ENCODE measurements at regions not wholly inside any gene's neighbourhood (a gene's known extent, or its start where the extent isn't known, plus 50 kb on each side); places are given as distances from the start of the nearest gene placed in this dataset.

GRCh38 chr7:18174996-18175395 is 147.3 kb upstream of the PRPS1L1 start:
- TF ChIP-seq CTCF (IDR thresholded peaks at IDR 0.05 in 2 of 3, conservative IDR thresholded peaks at IDR 0.05 in 1 of 3; ENCODE audit: control insufficient read depth in 2 of 3, extremely low read depth in 1 of 3, insufficient read depth in 1 of 3, low read depth in 3 of 3, low read length in 3 of 3), result 0 out of 6 replicates have a peak, but pooled peaks of 1 of the 3 experiments have one; percentile 9
- TF ChIP-seq, protein P1, sequence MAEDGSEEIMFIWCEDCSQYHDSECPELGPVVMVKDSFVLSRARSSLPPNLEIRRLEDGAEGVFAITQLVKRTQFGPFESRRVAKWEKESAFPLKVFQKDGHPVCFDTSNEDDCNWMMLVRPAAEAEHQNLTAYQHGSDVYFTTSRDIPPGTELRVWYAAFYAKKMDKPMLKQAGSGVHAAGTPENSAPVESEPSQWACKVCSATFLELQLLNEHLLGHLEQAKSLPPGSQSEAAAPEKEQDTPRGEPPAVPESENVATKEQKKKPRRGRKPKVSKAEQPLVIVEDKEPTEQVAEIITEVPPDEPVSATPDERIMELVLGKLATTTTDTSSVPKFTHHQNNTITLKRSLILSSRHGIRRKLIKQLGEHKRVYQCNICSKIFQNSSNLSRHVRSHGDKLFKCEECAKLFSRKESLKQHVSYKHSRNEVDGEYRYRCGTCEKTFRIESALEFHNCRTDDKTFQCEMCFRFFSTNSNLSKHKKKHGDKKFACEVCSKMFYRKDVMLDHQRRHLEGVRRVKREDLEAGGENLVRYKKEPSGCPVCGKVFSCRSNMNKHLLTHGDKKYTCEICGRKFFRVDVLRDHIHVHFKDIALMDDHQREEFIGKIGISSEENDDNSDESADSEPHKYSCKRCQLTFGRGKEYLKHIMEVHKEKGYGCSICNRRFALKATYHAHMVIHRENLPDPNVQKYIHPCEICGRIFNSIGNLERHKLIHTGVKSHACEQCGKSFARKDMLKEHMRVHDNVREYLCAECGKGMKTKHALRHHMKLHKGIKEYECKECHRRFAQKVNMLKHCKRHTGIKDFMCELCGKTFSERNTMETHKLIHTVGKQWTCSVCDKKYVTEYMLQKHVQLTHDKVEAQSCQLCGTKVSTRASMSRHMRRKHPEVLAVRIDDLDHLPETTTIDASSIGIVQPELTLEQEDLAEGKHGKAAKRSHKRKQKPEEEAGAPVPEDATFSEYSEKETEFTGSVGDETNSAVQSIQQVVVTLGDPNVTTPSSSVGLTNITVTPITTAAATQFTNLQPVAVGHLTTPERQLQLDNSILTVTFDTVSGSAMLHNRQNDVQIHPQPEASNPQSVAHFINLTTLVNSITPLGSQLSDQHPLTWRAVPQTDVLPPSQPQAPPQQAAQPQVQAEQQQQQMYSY (CRISPR knock-in tag; IDR thresholded peaks at IDR 0.05), result no peak
- ATAC-seq, result no peak

More at GRCh38 chr7:18174996-18175395, 147.3 kb upstream of the PRPS1L1 start:
- ChIA-PET CTCF (interaction anchor here (0.7 to 1.6 kb wide), 2 partner anchors 229 to 405 kb away, joined by 3 read pairs; no protein-coding TSS in a partner anchor), RAD21 (ENCODE audit: unreplicated experiment) (no interaction called here), POLR2A (interaction anchor here (0.6 kb wide), 1 partner anchor 296 kb away, joined by 9 read pairs; no protein-coding TSS in a partner anchor), SMC1A (ENCODE audit: uncharacterized antibody, unreplicated experiment) (no interaction called here)
- no peak overlapping the region for H2AFZ ChIP-seq (ENCODE audit: control insufficient read depth, low read depth, low read length)
- no peaks in the 10 kb centered on the region; a peak in 1 of 4 replicates for H3K27me3 ChIP-seq (replicated peaks in 1 of 2; ENCODE audit: control insufficient read depth in 2 of 2, insufficient read depth in 2 of 2, low read length in 1 of 2)
- H3K27ac ChIP-seq (ENCODE audit: control insufficient read depth, insufficient read depth), result no peak overlapping the region
- no peak overlapping the region for H3K4me3 ChIP-seq
- whole genome bisulfite sequencing (ENCODE audit: insufficient coverage, insufficient replicate concordance, low lambda C conversion rate, missing lambda C conversion rate), result 25% methylated on average over 7 of the region's 7 CpGs
- in situ Hi-C loops (cut with MboI), result no loop called here
- no peak overlapping the region for H3K9ac ChIP-seq (ENCODE audit: control insufficient read depth, insufficient read depth, low read length)
- intact Hi-C loops (cut with micrococcal nuclease; ENCODE audit: unreplicated experiment), result no loop called here
- no peaks in the 10 kb centered on the region for H3K36me3 ChIP-seq (ENCODE audit: control insufficient read depth in 2 of 2, insufficient read depth in 2 of 2, low read length in 1 of 2)
- BruUV-seq (replicated peaks), result no TSS peak
- DNase-seq (ENCODE audit: low read depth, low spot score) (no peak), FAIRE-seq (no peak)
- H3K9me3 ChIP-seq (replicated peaks; ENCODE audit: control insufficient read depth, insufficient read depth, low read length), result no peaks in the 10 kb centered on the region
- no peaks in the 10 kb centered on the region for H3K79me2 ChIP-seq (ENCODE audit: control insufficient read depth, insufficient read depth, low read length)
- H3K4me1 ChIP-seq (ENCODE audit: control insufficient read depth, insufficient read depth, low read length), result peaks cover 14% of the 10 kb centered on the region
- H3K4me2 ChIP-seq (ENCODE audit: control insufficient read depth, insufficient read depth), result no peak overlapping the region
- no peaks in the 10 kb centered on the region for H4K20me1 ChIP-seq (ENCODE audit: control insufficient read depth, insufficient read depth)
